GM23338 (cell line): ENCODE measurements at regions not wholly inside any gene's neighbourhood (a gene's known extent, or its start where the extent isn't known, plus 50 kb on each side); places are given as distances from the start of the nearest gene placed in this dataset.

Experiments used
- CREB1 ChIP-seq: fragments of 250-450 bp; sonication (Bioruptor Pico); IDR thresholded peaks from 2 replicates; pipeline ENCODE4 v1.5.0; 2020; ENCODE audit warnings: low read depth, mild to moderate bottlenecking, moderate library complexity
- EZH2 ChIP-seq: fragments of 200-600 bp; sonication (generic); IDR thresholded peaks from one replicate; pipeline ENCODE4 v1.8.0; 2017; ENCODE audit warnings: antibody characterized with exemption, mild to moderate bottlenecking, low read depth; ENCODE audit not compliant: unreplicated experiment
- EZH2phosphoT487 ChIP-seq: fragments of 200-600 bp; sonication (generic); IDR thresholded peaks from one replicate; pipeline ENCODE4 v1.8.1; 2018; ENCODE audit warnings: antibody characterized with exemption; ENCODE audit not compliant: unreplicated experiment
- JUNB ChIP-seq: IDR thresholded peaks from one replicate; pipeline ENCODE4 v1.6.1; 2016; ENCODE audit warnings: antibody characterized with exemption; ENCODE audit not compliant: unreplicated experiment
- POLR2AphosphoS5 ChIP-seq: IDR thresholded peaks from 2 replicates; pipeline ENCODE4 v1.6.1; 2016; ENCODE audit warnings: antibody characterized with exemption, low read depth
- TF ChIP-seq, protein P1 (sequence below), 2 experiments: fragments of 200-600 bp in 1 of 2; sonication (generic) in 1 of 2; conservative IDR thresholded peaks; 2 replicates each; pipeline versions ENCODE4 v1.5.1 to v1.6.1; 2016 to 2017; ENCODE audit warnings: antibody characterized with exemption in 2 of 2, low read depth in 2 of 2, mild to moderate bottlenecking in 2 of 2, moderate library complexity in 1 of 2
- TF ChIP-seq, protein P2 (sequence below): IDR thresholded peaks from one replicate; pipeline ENCODE4 v1.6.1; 2018; ENCODE audit warnings: antibody characterized with exemption; ENCODE audit not compliant: unreplicated experiment

DNA sequence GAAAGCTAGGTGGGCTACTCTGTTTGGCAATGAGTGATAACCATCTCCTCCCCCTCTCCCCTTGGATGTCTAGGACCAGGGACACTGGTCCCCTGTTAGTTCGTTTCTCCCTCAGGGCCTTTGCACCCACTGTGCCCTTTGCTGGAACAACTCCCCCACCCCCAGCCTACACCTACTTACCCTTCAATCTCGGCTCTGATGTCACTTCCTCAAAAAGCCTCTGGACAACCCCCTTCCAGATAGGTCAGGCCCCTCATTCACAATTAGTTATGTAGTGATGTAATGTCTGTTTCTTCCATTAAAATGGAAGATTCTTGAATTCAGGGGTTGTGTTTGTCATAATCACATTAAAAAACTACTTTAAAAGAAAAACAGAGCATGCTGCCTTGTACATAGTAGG lies 152.9 kb downstream of the SNX10 start:
- TF ChIP-seq, protein P1, sequence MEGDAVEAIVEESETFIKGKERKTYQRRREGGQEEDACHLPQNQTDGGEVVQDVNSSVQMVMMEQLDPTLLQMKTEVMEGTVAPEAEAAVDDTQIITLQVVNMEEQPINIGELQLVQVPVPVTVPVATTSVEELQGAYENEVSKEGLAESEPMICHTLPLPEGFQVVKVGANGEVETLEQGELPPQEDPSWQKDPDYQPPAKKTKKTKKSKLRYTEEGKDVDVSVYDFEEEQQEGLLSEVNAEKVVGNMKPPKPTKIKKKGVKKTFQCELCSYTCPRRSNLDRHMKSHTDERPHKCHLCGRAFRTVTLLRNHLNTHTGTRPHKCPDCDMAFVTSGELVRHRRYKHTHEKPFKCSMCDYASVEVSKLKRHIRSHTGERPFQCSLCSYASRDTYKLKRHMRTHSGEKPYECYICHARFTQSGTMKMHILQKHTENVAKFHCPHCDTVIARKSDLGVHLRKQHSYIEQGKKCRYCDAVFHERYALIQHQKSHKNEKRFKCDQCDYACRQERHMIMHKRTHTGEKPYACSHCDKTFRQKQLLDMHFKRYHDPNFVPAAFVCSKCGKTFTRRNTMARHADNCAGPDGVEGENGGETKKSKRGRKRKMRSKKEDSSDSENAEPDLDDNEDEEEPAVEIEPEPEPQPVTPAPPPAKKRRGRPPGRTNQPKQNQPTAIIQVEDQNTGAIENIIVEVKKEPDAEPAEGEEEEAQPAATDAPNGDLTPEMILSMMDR (conservative IDR thresholded peaks at IDR 0.05; ENCODE audit: low read depth in 2 of 2), result no peak
- TF ChIP-seq CREB1 (CRISPR knock-in tag) (no peak), EZH2phosphoT487 (no peak), POLR2AphosphoS5 (no peak), EZH2 (no peak), JUNB (no peak)
- TF ChIP-seq, protein P2, sequence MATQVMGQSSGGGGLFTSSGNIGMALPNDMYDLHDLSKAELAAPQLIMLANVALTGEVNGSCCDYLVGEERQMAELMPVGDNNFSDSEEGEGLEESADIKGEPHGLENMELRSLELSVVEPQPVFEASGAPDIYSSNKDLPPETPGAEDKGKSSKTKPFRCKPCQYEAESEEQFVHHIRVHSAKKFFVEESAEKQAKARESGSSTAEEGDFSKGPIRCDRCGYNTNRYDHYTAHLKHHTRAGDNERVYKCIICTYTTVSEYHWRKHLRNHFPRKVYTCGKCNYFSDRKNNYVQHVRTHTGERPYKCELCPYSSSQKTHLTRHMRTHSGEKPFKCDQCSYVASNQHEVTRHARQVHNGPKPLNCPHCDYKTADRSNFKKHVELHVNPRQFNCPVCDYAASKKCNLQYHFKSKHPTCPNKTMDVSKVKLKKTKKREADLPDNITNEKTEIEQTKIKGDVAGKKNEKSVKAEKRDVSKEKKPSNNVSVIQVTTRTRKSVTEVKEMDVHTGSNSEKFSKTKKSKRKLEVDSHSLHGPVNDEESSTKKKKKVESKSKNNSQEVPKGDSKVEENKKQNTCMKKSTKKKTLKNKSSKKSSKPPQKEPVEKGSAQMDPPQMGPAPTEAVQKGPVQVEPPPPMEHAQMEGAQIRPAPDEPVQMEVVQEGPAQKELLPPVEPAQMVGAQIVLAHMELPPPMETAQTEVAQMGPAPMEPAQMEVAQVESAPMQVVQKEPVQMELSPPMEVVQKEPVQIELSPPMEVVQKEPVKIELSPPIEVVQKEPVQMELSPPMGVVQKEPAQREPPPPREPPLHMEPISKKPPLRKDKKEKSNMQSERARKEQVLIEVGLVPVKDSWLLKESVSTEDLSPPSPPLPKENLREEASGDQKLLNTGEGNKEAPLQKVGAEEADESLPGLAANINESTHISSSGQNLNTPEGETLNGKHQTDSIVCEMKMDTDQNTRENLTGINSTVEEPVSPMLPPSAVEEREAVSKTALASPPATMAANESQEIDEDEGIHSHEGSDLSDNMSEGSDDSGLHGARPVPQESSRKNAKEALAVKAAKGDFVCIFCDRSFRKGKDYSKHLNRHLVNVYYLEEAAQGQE, result no peak
